ENCODE measurements at regions not wholly inside any gene's neighbourhood (a gene's known extent, or its start where the extent isn't known, plus 50 kb on each side); places are given as distances from the start of the nearest gene placed in this dataset.

DNA sequence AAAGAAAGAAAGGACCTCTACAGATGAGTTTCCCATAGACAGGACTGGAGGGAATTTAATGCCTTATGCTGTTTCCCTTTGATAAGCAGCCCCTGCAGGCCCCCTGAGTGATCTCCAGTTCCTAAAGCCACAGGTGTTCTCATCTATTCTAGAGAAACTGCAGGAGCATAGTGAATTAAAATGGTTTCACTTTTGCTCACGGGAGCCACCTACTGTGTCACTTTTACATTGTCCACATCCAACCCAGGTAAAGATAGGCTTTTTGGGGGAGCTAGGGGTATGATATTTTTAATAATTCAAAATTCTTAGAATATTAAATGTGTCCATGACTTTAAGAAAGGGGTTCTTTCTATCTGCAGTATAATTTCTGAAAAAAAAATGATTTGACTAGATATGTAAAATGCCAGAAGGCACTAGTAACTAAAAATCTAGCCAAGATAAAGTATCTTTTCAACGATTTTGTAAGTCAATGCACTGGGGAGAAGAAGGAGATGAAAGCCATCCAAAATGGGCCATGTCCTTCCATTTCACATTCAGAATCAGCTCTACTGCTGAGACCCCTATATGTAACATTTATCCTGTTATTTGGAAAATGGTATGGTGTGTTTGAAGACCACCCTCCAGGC, 267.3 kb upstream of the DUSP10 start:
- TF ChIP-seq, protein P1, sequence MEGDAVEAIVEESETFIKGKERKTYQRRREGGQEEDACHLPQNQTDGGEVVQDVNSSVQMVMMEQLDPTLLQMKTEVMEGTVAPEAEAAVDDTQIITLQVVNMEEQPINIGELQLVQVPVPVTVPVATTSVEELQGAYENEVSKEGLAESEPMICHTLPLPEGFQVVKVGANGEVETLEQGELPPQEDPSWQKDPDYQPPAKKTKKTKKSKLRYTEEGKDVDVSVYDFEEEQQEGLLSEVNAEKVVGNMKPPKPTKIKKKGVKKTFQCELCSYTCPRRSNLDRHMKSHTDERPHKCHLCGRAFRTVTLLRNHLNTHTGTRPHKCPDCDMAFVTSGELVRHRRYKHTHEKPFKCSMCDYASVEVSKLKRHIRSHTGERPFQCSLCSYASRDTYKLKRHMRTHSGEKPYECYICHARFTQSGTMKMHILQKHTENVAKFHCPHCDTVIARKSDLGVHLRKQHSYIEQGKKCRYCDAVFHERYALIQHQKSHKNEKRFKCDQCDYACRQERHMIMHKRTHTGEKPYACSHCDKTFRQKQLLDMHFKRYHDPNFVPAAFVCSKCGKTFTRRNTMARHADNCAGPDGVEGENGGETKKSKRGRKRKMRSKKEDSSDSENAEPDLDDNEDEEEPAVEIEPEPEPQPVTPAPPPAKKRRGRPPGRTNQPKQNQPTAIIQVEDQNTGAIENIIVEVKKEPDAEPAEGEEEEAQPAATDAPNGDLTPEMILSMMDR (IDR thresholded peaks at IDR 0.05) = peak in 3 of 6 experiments; percentile 29 to 51 (median 31)
- TF ChIP-seq POLR2A (IDR thresholded peaks at IDR 0.05) (no peak), POLR2AphosphoS5 (IDR thresholded peaks at IDR 0.05) (no peak), EP300 (IDR thresholded peaks at IDR 0.05) (no peak)
